Heart left ventricle (tissue), 16 donors: ENCODE measurements at regions not wholly inside any gene's neighbourhood (a gene's known extent, or its start where the extent isn't known, plus 50 kb on each side); places are given as distances from the start of the nearest gene placed in this dataset.

Experiments
- ATAC-seq, 4 donors: fragments of 200-7000 bp; cut with Tn5 transposase; one replicate each; pipeline ENCODE4 v1.9.1; 2020 to 2022; ENCODE audit warnings: moderate library complexity in 4 of 4, mild to moderate bottlenecking in 3 of 4, moderate number of reproducible peaks in 1 of 4
- DNase-seq, 5 donors: peaks; one replicate each; pipeline ENCODE4 v3.0.0-alpha.2; 2020
- H3K27ac ChIP-seq, 12 donors: fragments of 200-600 bp; sonication (generic) in 4 of 12; one replicate each; pipeline versions ENCODE4 v1.5.0 to v1.8.0; 2016 to 2022; ENCODE audit warnings: mild to moderate bottlenecking in 2 of 12
- H3K27me3 ChIP-seq, 9 donors: fragments of 200-600 bp; sonication (generic) in 2 of 9; one replicate each; pipeline versions ENCODE4 v1.5.1 to v1.8.0; 2016 to 2022; ENCODE audit warnings: mild to moderate bottlenecking in 3 of 9
- H3K36me3 ChIP-seq, 9 donors: fragments of 200-600 bp; sonication (generic) in 2 of 9; one replicate each; pipeline versions ENCODE4 v1.5.0 to v1.8.0; 2018 to 2022; ENCODE audit warnings: mild to moderate bottlenecking in 2 of 9
- H3K4me1 ChIP-seq, 12 donors: fragments of 200-600 bp; sonication (generic) in 4 of 12; one replicate each; pipeline versions ENCODE4 v1.5.0 to v1.8.0; 2016 to 2022; ENCODE audit warnings: mild to moderate bottlenecking in 3 of 12
- H3K4me3 ChIP-seq, 12 donors: fragments of 200-600 bp; sonication (generic) in 4 of 12; one replicate each; pipeline versions ENCODE4 v1.5.0 to v1.8.0; 2017 to 2022; ENCODE audit warnings: mild to moderate bottlenecking in 9 of 12, moderate library complexity in 4 of 12
- H3K9me3 ChIP-seq, 12 donors: fragments of 200-600 bp; sonication (generic) in 4 of 12; one replicate each; pipeline versions ENCODE4 v1.5.0 to v1.8.0; 2016 to 2022; ENCODE audit warnings: mild to moderate bottlenecking in 1 of 12
- CTCF ChIP-seq, 12 donors: fragments of 200-600 bp; sonication (generic) in 4 of 12; IDR thresholded peaks; one replicate each; pipeline versions ENCODE4 v1.5.0 to v1.8.0; 2018 to 2022; ENCODE audit warnings: antibody characterized with exemption in 12 of 12, mild to moderate bottlenecking in 5 of 12
- POLR2A ChIP-seq, 2 donors: fragments of 450-650 bp; IDR thresholded peaks; one replicate each; pipeline ENCODE4 v1.6.1; 2017; ENCODE audit warnings: antibody characterized with exemption in 2 of 2, mild to moderate bottlenecking in 2 of 2, moderate library complexity in 2 of 2
- WGBS, 4 donors: extraction: QIAGEN DNeasy Blood & Tissue Kit in 2 of 4; methylation state at CpG; one replicate each; pipeline versions ENCODE4 v1.1.5 to v1.1.7; 2013 to 2018; 5-methylcytosine and 5-hydroxymethylcytosine counted together
- intact Hi-C, 10 donors: fragments of 100-400 bp; cut with DNase I; formaldehyde crosslinking; loops; one replicate each; pipeline versions ENCODE4 v1.11.1 to v1.14.2; 2022
- donor health status: ischemic (EF 13 %, LVEDD 7.1; RV severe dilation, severe dysfunction).
- donor health status: healthy with polysubstance abuse.
- donor health status: DM: no; HTN: yes; CAD: no.
- donor health status: DM: no; HTN: no; CAD: no.
- donor health status: ischemic (EF 25% LVEDD 6.9; RV normal size, moderate dysfunction).
- donor health status: ischemic (EF 25% LVEDD 5.7; RV mildly dilated, moderate dysfunction).
- donor health status: healthy.
- donor health status: DM: yes; HTN: yes; CAD: no.
- donor health status: ischemic (EF 35%, LVEDD 5.7; RV mildly dilated, moderate dysfunction).
- donor health status: nonischemic (EF 11% LVEDD 7.7; RV severe dilation, severe dysfunction).
- donor health status: DM: yes; HTN: yes; CAD: no.
- donor health status: PGD.
- donor health status: ischemic (EF 29% LVEDD 5.4; RV normal size, mild dysfunction).
- donor health status: nonischemic (EF 23%, LVEDD 6.1; RV moderate dilation, normal function).

DNA sequence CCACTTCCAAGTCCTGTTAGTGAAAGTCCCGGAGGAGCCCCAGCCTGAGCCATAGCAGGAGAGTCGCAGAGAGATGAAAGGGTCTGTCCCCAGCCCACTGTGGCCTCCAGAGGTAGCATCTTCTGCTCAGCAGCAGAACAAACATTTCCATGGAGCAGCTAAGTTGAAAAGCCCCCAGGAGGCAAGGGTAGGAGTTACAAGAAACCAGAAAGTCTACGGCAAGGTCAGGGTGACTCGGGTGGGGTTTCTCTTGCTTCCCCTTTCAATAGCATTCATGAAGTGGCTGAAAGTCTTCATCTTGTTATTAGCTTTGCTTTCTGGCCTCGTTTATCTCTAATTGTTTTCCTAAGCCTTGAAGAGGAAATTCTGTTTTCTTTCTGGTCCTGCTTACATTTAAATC is 151.2 kb upstream of the DIO3 start:
- DNase-seq (no peak), ATAC-seq (no peak)
- Histone ChIP-seq H3K9me3 (no peaks in the 10 kb centered on the region), H3K4me1 (no peaks in the 10 kb centered on the region), H3K36me3 (no peaks in the 10 kb centered on the region), H3K4me3 (no peak overlapping the region), H3K27ac (no peak overlapping the region), H3K27me3 (peaks cover 0 to 20% (median 0%) of the 10 kb centered on the region in 9 donors)
- TF ChIP-seq CTCF (IDR thresholded peaks at IDR 0.05) = no peak
- no peak for TF ChIP-seq POLR2A (IDR thresholded peaks at IDR 0.05)
- intact Hi-C loops = no loop called here
- WGBS, 4 donors = 39 to 49% (median 46%) methylated on average over 5 of the region's 5 CpGs

GRCh38 chr14:101411151-101411550 is 150.1 kb upstream of the DIO3 start:
- DNase-seq = no peak
- Histone ChIP-seq H3K36me3 (no peaks in the 10 kb centered on the region), H3K27me3 (peaks cover 0 to 23% (median 0%) of the 10 kb centered on the region in 9 donors), H3K4me3 (no peak overlapping the region), H3K9me3 (no peaks in the 10 kb centered on the region), H3K27ac (no peak overlapping the region), H3K4me1 (no peaks in the 10 kb centered on the region)
- ATAC-seq = no peak
- WGBS, 4 donors = 89 to 94% (median 92%) methylated on average over 9 of the region's 9 CpGs
- intact Hi-C loops = no loop called here
- TF ChIP-seq POLR2A (IDR thresholded peaks at IDR 0.05) = no peak
- TF ChIP-seq CTCF (IDR thresholded peaks at IDR 0.05) = no peak

DNA sequence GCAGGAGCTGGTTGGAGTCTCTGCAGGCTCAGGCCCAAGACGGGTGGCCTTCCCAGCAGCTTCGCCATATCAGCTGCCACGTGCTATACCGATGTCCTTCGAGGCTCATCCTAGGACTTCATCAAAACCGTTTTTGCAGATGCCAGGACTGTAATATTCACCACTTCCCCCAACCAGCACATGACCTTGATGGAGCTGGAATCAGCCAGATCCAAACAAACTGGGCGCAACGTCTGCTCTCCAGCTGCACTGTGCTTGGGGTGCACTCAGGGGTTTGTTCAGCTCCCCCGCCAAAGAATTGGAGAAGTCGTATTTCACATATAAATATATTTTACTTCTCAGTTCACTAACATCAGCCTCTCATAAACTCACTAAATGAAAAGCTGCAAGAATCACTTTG is 149.5 kb upstream of the DIO3 start:
- Histone ChIP-seq H3K36me3 (no peaks in the 10 kb centered on the region), H3K27me3 (peaks cover 0 to 27% (median 0%) of the 10 kb centered on the region in 9 donors), H3K4me1 (no peaks in the 10 kb centered on the region), H3K4me3 (no peak overlapping the region), H3K9me3 (no peaks in the 10 kb centered on the region), H3K27ac (no peak overlapping the region)
- intact Hi-C loops = no loop called here
- WGBS, 4 donors = 89 to 95% (median 92%) methylated on average over 10 of the region's 10 CpGs
- DNase-seq = no peak
- ATAC-seq = no peak
- no peak for TF ChIP-seq POLR2A (IDR thresholded peaks at IDR 0.05)
- TF ChIP-seq CTCF (IDR thresholded peaks at IDR 0.05) = no peak

DNA sequence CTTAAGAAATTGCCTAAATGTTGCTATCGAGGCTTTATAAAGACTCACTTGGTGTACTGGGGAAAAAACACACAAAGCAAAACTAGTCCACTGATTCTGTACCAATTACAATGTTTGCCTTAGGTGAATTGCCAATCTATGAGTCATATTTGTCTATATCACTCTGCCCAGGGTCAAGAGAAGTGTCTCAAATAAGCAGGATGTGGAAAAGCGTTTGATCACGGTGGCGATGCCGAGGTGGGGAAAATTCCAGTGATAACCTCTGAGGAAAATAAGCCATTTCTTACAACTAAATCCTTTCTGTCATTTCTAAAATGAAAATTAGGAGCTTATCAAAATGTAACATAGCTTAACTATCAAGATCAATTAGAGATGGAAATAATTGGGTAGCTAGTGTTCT is 148.6 kb upstream of the DIO3 start:
- intact Hi-C loops = no loop called here
- peaks cover 0 to 32% (median 0%) of the 10 kb centered on the region in 9 donors for H3K27me3 ChIP-seq

More for the DNA sequence above, 148.6 kb upstream of the DIO3 start:
- WGBS, 4 donors = 77 to 88% (median 82%) methylated on average over 5 of the region's 5 CpGs
- ATAC-seq (no peak), DNase-seq (no peak)
- H3K4me1 ChIP-seq = no peaks in the 10 kb centered on the region
- H3K9me3 ChIP-seq = peaks cover 0 to 5% (median 0%) of the 10 kb centered on the region in 12 donors
- H3K27ac ChIP-seq = no peak overlapping the region
- no peaks in the 10 kb centered on the region for H3K36me3 ChIP-seq
- no peak overlapping the region for H3K4me3 ChIP-seq
- TF ChIP-seq CTCF (IDR thresholded peaks at IDR 0.05) = no peak
- no peak for TF ChIP-seq POLR2A (IDR thresholded peaks at IDR 0.05)
